NCI-H2196 (cell line): ENCODE measurements at regions not wholly inside any gene's neighbourhood (a gene's known extent, or its start where the extent isn't known, plus 50 kb on each side); places are given as distances from the start of the nearest gene placed in this dataset.

Source experiments
- DNase-seq: peaks from one replicate; lab custom pipeline; 2025; ENCODE audit not compliant: unreplicated experiment; lab: John Stamatoyannopoulos, UW

- DNase-seq: no peak
Observed at GRCh38 chr15:29880886-29881285, 58.6 kb upstream of the TJP1 start.

- no peak for DNase-seq
Observed at GRCh38 chr15:29880341-29880740, 58.1 kb upstream of the TJP1 start.

- no peak for DNase-seq
Observed at GRCh38 chr15:29874977-29875376, 52.7 kb upstream of the TJP1 start.

GRCh38 chr15:29873947-29874411 lies 51.7 kb upstream of the TJP1 start:
- no peak for DNase-seq

- no peak for DNase-seq
Observed at GRCh38 chr15:29873264-29873663, 51.0 kb upstream of the TJP1 start.

GRCh38 chr15:29872716-29873115 lies 50.4 kb upstream of the TJP1 start:
- no peak for DNase-seq
